ENCODE measurements at regions not wholly inside any gene's neighbourhood (a gene's known extent, or its start where the extent isn't known, plus 50 kb on each side); places are given as distances from the start of the nearest gene placed in this dataset.

GRCh38 chr6:22027040-22027725, 269.7 kb downstream of the PRL start:
- DNase-seq (ENCODE audit: low read depth in 2 of 2): no peak

DNA sequence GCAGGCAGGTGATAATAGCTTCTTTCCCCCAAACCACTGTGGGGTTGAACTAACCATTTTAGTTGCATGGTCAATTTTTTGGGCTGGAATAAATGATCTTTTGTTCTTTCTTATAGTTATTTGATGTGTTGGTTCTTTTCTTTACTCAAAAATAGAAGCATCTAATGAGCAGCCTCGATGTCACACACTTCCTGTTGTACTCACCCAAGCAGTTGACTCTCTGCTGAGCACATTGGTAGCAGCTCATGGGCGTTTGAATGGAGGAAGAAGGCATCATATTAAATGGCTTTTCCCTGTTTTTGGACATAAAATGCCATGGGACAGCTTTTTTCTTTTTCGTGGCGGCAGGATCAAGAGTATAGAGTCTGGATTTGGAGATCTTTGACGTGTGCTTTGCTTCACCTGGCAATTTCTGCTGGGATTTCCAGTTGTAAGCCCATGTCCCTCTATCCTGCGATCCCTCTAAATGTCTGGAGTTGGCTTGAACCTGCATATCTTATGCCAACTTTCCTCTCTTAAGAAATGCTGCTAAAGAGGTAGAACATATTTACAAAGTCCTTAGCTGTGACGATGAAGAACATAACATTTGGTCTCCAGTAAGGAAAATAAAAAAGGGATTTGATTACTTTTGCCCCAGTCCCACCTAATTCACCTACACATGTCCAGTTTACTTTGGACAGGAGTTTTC, 268.3 kb downstream of the PRL start:
- no peak for DNase-seq (ENCODE audit: low read depth in 2 of 2)

DNA sequence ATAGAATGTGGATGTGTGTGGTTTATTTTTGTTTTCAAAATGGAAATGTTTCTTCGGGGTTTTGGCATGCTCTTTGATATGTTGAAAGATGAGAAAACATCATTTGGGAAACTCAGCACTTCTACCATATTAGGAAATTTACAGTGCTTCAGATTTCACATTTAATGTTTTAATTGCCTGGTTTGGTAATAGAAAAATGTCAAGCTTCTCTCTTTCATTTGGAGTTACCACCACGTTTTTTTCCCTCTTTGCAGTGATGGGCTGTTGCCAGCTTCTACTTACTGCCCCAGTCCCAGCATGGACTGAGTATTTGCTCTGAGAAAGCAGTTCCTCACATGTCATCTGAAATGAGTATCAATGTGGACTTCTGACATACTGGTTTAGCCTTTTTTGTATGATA, 267.7 kb downstream of the PRL start:
- no peak for DNase-seq (ENCODE audit: low read depth in 2 of 2)

DNA sequence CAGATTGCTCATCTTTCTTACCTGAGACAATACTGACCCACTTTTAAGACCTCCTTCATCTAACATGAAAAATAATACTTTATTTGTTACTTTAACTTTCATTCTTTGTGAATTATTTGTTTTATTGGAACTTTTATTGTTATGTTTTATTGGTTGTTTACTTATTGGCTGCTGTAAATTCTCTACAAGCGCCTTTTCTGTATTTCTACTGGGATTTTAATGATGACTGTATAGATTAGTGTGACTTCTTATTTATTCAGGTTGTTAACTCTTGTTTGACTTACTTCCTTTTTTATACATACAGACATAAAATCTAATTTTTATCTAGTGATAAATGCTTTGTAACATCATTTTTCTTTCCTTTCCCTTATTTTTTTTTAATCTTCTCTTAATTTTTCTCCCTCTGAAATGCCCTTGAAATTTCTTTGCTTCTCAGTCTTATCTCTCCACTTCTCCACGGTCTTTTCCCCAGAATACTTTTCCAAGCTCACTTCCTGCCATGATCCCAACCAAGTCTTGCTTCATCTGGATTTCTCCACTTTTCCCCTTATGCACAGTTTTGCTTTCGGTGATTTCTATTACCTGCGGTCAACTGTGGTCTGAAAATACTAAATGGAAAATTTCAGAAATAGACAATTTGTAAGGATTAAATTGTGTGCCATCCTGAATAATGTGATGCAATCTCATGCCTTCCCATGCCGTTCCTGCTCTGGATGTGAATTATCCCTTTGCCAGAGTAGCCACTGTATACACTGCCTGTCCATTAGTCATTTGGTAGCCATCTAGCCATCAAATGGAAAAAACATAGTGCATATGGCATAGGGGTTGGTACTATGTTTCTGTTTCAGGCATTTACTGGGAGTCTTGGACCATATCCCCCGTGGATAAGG, 265.9 kb downstream of the PRL start:
- DNase-seq (ENCODE audit: low read depth in 2 of 2): no peak

DNA sequence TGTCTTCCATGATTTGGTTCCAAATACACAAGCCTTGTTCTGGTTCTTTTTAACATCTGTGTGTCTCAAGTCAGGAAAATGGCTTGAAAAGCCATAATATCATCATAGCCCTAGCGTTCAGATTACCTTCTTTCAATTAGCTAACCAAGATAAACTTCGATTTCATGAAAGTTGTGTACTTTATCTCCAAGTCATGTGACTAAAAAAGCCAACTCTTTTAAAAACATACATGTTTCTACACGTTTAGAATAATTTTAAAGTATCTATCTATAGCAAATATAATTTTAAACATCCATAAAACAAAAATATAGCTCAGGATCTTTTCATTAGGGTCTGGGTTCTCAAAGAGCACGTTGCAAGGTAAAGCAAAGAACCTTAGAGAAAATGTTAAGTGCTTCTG, 261.1 kb downstream of the PRL start:
- no peak for DNase-seq (ENCODE audit: low read depth in 2 of 2)

DNA sequence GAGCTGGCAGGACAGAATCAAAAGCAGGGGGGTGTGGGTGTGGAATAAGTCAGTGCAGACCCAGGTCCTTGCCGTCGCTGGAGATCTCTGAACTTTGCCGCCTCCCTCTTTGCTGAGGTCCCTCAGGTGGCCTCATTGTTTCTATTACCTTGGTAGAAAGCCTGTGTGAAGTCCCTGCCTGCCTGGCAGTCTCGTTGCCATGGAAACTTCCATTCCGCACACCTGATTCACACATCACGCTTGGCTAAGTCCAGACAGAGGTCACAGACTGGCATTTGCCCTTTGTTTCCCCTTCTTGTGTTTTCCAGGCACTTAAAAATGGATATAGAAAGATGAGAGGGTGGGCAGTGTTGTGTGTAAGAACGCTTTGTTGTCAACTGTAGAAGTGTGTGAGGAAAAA, 260.6 kb downstream of the PRL start:
- no peak for DNase-seq (ENCODE audit: low read depth in 2 of 2)

- no peak for DNase-seq (ENCODE audit: low read depth in 2 of 2)
Observed at GRCh38 chr6:22036699-22037098, 260.1 kb downstream of the PRL start.

GRCh38 chr6:22041797-22042480, 254.9 kb downstream of the PRL start:
- no peak for DNase-seq (ENCODE audit: low read depth in 2 of 2)

GRCh38 chr6:22042706-22043105, 254.1 kb downstream of the PRL start:
- no peak for DNase-seq (ENCODE audit: low read depth in 2 of 2)

DNA sequence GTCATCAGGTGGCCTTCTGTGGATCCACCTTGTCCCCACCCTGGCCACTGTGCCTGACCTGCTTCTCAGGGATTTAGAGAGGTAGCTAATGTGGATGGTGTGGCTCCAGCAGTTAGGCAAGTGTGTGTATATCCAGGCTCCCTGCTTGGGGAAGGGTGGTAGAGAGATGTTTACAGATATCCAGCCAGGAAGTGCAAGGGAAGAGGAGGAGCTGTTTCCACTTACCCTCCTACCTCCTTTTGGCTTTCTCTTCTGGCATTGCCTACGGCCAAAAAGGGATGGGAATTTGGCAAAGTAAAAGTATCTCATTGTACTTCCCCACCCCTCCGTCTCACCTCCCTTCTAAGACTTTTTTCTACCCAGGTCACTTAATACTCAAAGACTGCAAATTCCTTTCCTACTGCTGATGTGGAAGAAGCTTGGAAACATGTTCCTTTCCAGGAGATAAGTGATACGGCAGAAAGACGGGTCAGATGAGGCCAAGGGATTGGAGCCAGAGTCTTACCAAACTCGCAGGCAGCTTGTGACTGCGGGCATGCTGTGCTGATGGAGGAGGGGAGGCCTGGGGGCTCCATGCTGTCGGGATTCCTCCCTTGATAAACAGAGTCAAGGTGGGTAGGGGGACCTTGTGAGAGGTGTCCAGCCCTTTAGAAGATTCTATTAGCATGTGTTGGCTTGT, 253.4 kb downstream of the PRL start:
- DNase-seq (ENCODE audit: low read depth in 2 of 2): no peak

- no peak for DNase-seq (ENCODE audit: low read depth in 2 of 2)
Observed at GRCh38 chr6:22045261-22045912, 251.4 kb downstream of the PRL start.

GRCh38 chr6:22049002-22049401, 247.8 kb downstream of the PRL start:
- DNase-seq (ENCODE audit: low read depth in 2 of 2): no peak

- DNase-seq (ENCODE audit: low read depth in 2 of 2): no peak
Observed at GRCh38 chr6:22053391-22053997, 243.3 kb downstream of the PRL start.

- no peak for DNase-seq (ENCODE audit: low read depth in 2 of 2)
Observed at GRCh38 chr6:22056398-22056797, 240.4 kb downstream of the PRL start.

DNA sequence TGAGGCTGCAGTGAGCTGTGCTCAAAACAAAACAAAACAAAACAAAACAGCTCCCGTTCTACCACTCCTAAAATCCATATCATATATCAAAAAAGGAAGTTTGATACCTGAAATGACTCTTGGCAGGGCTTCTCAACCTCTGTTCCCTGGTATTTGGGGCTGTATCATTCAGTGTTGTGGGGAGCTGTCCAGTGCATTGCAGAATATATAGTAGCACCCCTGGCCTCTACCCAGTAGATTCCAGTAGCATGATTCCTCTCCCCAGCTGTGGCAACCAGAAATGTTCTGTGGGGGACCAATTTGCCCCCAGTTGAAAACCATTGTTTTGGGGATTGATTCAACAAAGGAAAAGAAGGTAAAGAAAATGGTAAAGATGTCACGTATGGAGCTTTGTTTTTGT, 238.9 kb downstream of the PRL start:
- no peak for DNase-seq (ENCODE audit: low read depth in 2 of 2)

- DNase-seq (ENCODE audit: low read depth in 2 of 2): no peak
Observed at GRCh38 chr6:22059126-22059525, 237.7 kb downstream of the PRL start.

- DNase-seq (ENCODE audit: low read depth in 2 of 2): no peak
Observed at GRCh38 chr6:22059946-22060345, 236.9 kb downstream of the PRL start.

DNA sequence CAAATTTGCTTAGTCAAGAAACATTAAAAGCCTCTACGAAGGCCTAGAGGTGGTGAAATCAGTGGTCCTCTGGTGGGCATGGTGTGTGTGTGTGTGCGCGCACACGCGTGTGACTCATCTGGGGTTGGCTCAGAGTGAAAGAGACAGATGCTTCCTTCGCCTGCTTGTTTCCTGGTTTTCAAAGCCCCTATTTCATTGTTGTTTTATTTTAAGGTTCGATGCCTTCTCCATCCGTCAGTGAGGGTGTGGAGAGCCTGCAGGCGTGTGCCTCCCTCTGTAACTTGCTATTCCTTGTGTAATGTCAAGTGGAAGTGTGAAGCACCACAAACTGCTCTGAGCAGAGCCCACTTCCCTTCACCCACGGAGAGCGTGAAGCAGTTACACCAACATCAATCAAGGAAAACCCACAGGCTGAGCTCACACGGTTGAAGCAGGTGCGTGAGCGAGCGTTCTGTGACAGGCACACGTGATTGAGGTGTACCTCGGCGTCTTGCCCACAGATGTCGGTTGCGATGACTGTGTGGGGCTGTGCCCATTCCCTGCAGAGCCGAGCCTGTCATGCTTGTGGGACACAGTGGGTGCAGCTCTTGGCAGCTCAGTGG, 233.9 kb downstream of the PRL start:
- peak; percentile 1 to 15 for DNase-seq (ENCODE audit: low read depth in 2 of 2)

GRCh38 chr6:22064558-22064957, 232.3 kb downstream of the PRL start:
- DNase-seq (ENCODE audit: low read depth in 2 of 2): no peak

DNA sequence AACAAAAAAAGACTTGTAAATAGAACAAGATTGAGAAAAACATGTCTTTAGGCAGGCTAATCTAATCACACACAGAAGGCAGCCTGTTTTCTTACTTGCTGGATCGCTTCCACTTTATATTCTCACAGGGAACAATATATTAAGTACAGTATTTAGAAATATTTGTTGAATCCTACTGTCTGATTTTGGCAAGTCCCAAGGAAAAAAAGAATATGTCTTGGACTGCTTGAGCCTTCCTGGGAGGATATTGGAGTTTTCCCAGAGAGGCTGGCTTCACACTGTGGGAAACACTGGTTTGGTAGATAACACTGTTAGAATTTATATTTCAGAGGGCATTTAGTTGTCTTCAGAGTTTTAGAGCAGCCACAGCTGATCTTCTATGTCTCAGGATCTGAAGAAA, 229.7 kb downstream of the PRL start:
- DNase-seq (ENCODE audit: low read depth in 2 of 2): no peak
